GM19397 (cell line): ENCODE measurements at regions not wholly inside any gene's neighbourhood (a gene's known extent, or its start where the extent isn't known, plus 50 kb on each side); places are given as distances from the start of the nearest gene placed in this dataset.

Experiments used
- ATAC-seq: cut with Tn5 transposase; IDR thresholded peaks from one replicate; pipeline ENCODE4 v1.9.1; 2021; ENCODE audit warnings: mild to moderate bottlenecking, moderate library complexity; ENCODE audit not compliant: unreplicated experiment

- ATAC-seq: no peak
Measured at GRCh38 chr6:224350-224749, 67.9 kb upstream of the DUSP22 start.

- no peak for ATAC-seq
Measured at GRCh38 chr6:225121-225721, 67.1 kb upstream of the DUSP22 start.

GRCh38 chr6:225907-226306 is 66.4 kb upstream of the DUSP22 start:
- ATAC-seq: no peak

- ATAC-seq: peak; percentile 26
Measured at GRCh38 chr6:226516-227073, 65.7 kb upstream of the DUSP22 start.

- peak; percentile 28 for ATAC-seq
Measured at GRCh38 chr6:227074-227782, 65.1 kb upstream of the DUSP22 start.

GRCh38 chr6:227812-228338 is 64.4 kb upstream of the DUSP22 start:
- ATAC-seq: no peak

- no peak for ATAC-seq
Measured at GRCh38 chr6:228881-229651, 63.2 kb upstream of the DUSP22 start.

- ATAC-seq: no peak
Measured at GRCh38 chr6:231779-232178, 60.5 kb upstream of the DUSP22 start.

GRCh38 chr6:232982-233640 is 59.2 kb upstream of the DUSP22 start:
- no peak for ATAC-seq

- ATAC-seq: no peak
Measured at GRCh38 chr6:234706-235372, 57.4 kb upstream of the DUSP22 start.

GRCh38 chr6:235763-236360 is 56.4 kb upstream of the DUSP22 start:
- ATAC-seq: no peak

- no peak for ATAC-seq
Measured at GRCh38 chr6:236519-236918, 55.8 kb upstream of the DUSP22 start.

- no peak for ATAC-seq
Measured at GRCh38 chr6:240151-240550, 52.1 kb upstream of the DUSP22 start.

GRCh38 chr6:241336-241865 is 50.9 kb upstream of the DUSP22 start:
- ATAC-seq: no peak
